NOMO-1 treated with DMSO at 0.1 percent for 48 hours (cell line): ENCODE measurements at regions not wholly inside any gene's neighbourhood (a gene's known extent, or its start where the extent isn't known, plus 50 kb on each side); places are given as distances from the start of the nearest gene placed in this dataset.

ENCODE experiments used
- DNase-seq: peaks from one replicate; lab custom pipeline; 2025; ENCODE audit not compliant: unreplicated experiment; lab: John Stamatoyannopoulos, UW

GRCh38 chr20:56797023-56797422 is 167.9 kb downstream of the TFAP2C start:
- DNase-seq: no peak

- no peak for DNase-seq
Measured at GRCh38 chr20:56798634-56799033, 169.5 kb downstream of the TFAP2C start.

DNA sequence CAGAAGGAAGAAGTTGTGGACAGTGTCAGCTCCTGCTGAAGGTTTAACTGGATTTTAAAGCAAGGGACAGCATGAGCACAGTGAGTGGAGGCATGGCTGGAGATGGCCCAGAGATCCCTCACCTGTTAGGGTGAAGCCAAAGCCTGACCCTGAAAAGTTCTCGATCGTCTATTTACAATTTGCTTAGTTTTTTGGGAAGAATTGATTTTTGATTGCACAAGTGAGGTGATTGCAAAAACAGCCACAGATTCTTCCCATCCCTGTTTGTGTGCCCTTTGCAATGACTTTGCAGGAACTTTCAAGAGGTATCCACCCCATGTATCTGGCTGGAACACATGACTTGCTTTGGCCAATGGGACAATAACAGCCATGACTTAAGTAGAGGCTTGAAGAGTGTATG is 170.1 kb downstream of the TFAP2C start:
- no peak for DNase-seq

- DNase-seq: no peak
Measured at GRCh38 chr20:56800088-56800487, 171.0 kb downstream of the TFAP2C start.

- no peak for DNase-seq
Measured at GRCh38 chr20:56801971-56802755, 173.1 kb downstream of the TFAP2C start.

DNA sequence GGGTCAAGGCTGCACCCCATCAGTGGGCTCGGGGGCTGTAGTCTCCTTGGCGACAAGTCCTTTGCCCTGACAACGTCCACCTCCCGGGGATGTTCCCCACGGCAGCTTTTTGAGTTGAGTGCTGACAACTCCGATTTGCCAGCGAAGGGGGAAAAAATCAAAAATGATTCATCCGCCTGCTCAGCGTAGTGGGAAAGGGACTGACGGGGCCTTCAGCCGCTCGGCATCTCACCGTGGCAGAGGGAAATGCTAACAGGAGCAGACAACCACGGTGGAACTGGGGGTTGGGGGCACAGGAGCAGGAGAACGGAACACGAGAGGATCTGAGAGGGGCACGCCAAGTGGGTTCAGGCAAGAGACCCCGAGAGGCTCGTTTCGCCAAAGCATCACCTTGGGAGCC is 173.7 kb downstream of the TFAP2C start:
- no peak for DNase-seq

DNA sequence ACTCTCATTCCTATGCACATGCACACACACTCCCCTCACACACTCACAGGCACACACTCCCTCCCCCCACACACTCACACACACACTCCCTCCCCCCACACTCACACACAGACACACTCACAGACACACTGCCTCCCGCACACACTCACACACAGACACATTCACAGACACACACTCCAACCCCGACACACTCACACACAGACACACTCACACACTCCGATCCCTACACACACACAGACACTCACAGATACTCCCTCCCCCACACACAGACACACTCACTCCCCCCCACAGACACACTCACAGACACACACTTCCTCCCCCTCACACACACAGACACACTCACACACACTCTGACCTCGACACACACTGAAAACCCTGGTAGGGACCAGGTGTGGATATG is 176.2 kb downstream of the TFAP2C start:
- no peak for DNase-seq

GRCh38 chr20:56805966-56806365 is 176.9 kb downstream of the TFAP2C start:
- DNase-seq: no peak

DNA sequence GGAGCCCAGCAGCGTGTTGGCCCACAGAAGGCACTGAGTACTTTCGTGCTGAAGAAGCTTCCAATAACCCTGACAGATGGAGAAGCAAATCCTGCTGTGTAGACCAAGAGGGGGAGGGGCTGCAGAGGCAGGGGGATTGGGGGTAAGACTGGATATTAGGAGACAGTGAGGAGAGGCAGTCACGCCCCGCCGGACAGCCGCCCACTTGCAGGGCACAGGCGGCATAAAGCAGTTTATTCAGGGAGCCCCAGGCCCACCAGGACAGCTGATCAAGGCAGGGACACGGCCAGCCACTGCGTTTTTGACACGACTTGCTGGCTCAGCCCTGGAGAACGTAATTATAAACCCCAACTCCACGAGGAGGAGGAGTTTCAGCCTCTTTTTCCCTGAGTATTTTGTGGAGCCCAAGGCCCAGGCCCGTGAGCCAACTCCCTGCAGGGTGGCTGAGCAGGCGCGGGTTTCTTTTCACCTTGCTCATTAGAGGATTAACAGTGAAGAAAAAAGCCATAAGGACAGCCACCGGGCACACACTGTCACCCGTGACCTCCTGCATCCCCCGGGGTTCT is 177.9 kb downstream of the TFAP2C start:
- DNase-seq: no peak

GRCh38 chr20:56808117-56808725 is 179.1 kb downstream of the TFAP2C start:
- DNase-seq: no peak

GRCh38 chr20:56808732-56809131 is 179.6 kb downstream of the TFAP2C start:
- DNase-seq: no peak

DNA sequence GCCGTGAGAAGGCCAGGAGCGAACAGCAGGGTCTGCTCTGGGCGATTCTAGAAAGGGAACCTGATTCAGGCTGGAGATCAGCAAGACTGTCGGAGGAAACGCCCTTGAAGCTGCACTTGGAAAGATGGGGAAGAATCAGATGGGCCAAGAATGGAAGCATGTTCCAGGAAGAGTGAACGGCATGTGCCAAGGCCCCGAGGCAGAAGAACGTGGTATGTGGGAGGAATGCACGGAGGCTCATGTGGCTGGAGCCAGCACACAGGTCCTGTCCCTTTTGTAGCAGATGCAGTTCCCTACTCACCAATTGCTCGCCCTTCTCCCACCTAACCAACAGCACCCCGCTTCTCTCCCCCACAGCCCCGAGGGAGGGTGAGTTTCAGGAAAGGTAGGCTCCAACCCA is 180.6 kb downstream of the TFAP2C start:
- DNase-seq: no peak

- DNase-seq: no peak
Measured at GRCh38 chr20:56810141-56810540, 181.0 kb downstream of the TFAP2C start.

GRCh38 chr20:56815796-56816195 is 186.7 kb downstream of the TFAP2C start:
- DNase-seq: no peak

DNA sequence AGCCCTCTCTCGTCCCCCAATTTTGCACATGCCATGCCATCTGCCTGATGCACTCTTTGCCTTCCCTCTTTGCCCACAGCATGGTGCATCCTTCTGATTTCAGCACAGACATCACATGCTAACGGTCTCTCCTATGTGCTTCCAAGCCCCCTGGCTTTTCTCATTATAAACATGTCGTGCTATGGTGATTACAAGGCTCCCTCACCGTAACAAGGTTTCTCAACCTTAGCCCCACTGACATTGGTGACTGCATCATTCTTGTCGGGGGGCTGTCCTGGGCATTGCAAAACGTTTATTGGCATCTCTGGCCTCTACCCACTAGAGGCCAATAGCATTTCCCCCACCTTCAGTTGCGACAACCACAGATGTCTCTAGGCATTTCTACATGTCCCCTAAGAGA is 187.2 kb downstream of the TFAP2C start:
- peak; percentile 57 for DNase-seq

DNA sequence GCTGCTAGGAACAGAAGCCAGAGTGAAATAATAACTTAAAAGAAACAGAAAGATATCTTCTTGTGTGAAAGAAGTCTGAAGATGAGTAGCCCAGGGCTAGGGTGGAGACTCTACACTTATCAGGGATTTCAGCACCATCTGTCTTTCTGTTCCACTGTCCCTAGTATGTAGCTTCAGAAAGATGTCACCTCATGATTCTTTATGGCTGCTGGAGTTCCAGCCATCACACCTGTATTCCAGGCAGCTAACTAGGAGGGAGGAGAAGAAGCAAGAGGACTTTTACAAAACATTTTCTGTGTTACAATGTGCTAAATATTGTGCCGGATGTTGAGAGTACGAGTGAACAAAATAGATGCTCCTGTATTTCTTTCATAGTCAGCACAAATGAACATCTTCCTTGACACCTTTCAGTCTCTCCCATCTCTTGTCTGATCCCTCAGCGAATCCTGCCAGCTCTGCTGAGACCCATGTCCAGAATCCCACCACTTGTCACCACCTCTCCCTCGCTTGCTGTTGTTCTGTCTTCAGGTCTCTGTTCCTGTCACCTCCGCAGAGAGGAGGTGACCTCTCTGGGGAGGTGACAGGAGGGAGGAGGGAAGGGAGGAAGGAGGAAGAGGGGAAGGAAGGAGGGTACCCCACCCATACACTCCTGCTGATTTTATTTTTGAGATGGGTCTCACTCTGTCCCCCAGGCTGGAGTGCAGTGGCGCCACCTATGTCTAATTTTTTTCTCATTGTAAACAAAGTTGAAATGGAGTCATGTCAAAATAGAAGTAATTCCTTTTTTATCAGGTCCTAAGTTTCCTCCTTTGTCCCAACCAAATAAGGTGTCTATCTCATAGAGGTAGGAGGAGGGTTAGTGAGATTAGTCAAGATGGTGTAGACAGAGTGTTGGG is 188.9 kb downstream of the TFAP2C start:
- DNase-seq: no peak

GRCh38 chr20:56820984-56821383 is 191.9 kb downstream of the TFAP2C start:
- DNase-seq: no peak

DNA sequence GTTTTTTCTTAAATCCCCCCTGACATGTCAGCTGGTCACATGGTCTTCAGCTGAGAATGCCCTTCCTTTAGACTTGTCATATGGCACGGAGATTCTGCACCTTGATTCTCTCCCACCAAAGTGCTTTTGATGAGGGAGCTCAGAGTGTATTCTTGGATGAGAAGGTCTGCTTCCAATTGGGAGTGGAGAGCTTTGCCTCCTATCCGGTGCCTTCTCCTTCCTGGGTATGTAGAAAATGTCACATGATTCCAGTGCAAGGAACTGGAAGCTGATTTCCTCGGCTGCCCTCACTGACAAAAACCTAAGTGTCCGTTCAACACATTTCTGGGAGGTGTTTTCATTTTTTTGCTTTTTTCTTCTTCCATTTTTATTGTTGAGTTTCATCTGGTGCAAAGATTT is 197.2 kb downstream of the TFAP2C start:
- DNase-seq: no peak

DNA sequence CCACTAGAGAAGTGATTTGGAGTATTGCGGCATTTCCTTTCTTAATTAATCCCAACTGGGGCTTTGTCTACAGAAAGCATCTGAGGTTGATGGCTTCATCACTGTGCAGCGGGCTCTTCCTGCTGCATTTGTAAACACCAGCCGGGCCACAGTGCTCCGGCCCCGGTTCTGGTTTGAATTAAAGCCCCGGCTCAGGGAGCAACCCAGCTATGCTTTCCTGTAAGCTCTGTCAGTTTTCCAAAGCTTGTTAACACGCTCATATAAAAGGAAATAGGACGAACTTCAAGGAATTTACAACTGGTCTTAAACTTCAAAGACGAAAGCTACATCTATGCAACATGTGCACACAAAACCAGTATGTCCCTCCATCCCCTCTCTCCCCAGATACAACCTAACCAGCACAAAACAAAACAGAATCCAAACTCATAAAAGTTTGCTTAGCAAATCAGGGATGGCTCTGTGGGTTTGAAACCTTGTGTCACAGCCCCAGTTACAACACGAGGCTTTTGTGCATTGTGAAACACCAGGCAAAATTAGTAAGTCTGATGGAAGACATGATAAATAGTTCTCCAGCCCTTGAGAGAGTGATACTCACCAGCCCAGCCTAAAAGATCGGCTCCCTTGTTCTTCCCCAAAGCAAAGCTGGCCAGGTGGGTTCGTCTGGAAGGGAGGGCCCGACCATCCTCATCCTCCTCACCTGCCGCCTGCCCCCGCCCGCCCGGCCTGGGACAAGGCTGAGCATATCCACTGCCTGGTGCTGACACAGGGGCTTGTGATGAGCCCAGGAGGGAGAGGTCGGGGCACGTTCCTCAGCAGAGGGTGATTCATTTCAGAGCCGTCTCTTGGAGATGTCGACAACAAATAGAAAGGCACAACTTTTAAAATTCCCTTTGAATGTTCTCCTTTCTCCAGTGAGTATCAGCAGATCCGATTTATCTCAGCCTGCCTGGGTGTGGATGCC is 197.9 kb downstream of the TFAP2C start:
- peak; percentile 90 for DNase-seq

DNA sequence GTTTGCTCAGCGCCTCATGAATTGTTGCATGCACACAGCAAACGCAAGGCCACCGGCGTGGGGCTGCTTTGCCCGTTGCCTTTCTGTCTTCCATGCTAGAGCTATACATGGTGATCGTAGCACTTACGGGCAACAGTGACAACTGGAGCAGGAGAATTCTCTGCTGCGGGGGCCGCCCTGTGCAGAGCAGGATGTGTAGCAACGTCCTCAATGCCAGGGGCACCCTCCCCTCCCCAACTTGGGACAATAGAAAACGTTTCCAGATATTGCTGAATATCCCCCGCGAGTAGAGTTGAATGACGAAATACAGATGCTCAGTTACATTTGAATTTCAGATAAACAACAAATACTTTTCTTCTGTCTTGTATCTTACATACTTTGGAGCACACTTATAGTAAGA is 198.7 kb downstream of the TFAP2C start:
- DNase-seq: peak; percentile 29
